Esophagus muscularis mucosa (tissue), 4 donors: ENCODE measurements at regions not wholly inside any gene's neighbourhood (a gene's known extent, or its start where the extent isn't known, plus 50 kb on each side); places are given as distances from the start of the nearest gene placed in this dataset.

Experiments used
- DNase-seq: peaks from one replicate; pipeline ENCODE4 v3.0.0-alpha.2; 2017; ENCODE audit errors: extremely low spot score
- H3K27ac ChIP-seq, 4 donors: fragments of 200-600 bp; sonication (generic); replicated peaks in 1 of 4; 1 replicate in 3 of 4; 2 replicates in 1 of 4; pipeline ENCODE4 v1.5.1; 2016 to 2019; ENCODE audit warnings: mild to moderate bottlenecking in 1 of 4
- H3K27me3 ChIP-seq, 4 donors: fragments of 200-600 bp; sonication (generic); one replicate each; pipeline versions ENCODE4 v1.5.1 to v1.6.0; 2016 to 2019
- H3K36me3 ChIP-seq, 4 donors: fragments of 200-600 bp; sonication (generic); one replicate each; pipeline ENCODE4 v1.5.1; 2016 to 2019
- H3K4me1 ChIP-seq, 4 donors: fragments of 200-600 bp; sonication (generic); one replicate each; pipeline ENCODE4 v1.5.1; 2016 to 2019
- H3K4me3 ChIP-seq, 4 donors: fragments of 200-600 bp; sonication (generic); 1 replicate in 2 of 4; 2 replicates in 2 of 4; pipeline ENCODE4 v1.5.1; 2016 to 2019; ENCODE audit warnings: mild to moderate bottlenecking in 4 of 4, moderate library complexity in 1 of 4
- H3K9me3 ChIP-seq, 4 donors: fragments of 200-600 bp; sonication (generic); 1 replicate in 3 of 4; 2 replicates in 1 of 4; pipeline ENCODE4 v1.5.1; 2016 to 2019
- CTCF ChIP-seq, 3 experiments: fragments of 200-600 bp in 2 of 3; fragments of 450-650 bp in 1 of 3; sonication (generic) in 2 of 3; IDR thresholded peaks; one replicate each; pipeline ENCODE4 v1.5.1; 2017 to 2019; ENCODE audit warnings: antibody characterized with exemption in 3 of 3, mild to moderate bottlenecking in 2 of 3, moderate library complexity in 1 of 3
- EP300 ChIP-seq: sonication (generic); formaldehyde crosslinking; IDR thresholded peaks from one replicate; pipeline ENCODE4 v1.6.1; 2017; ENCODE audit warnings: antibody characterized with exemption
- POLR2A ChIP-seq: fragments of 450-650 bp; IDR thresholded peaks from one replicate; pipeline ENCODE4 v1.6.1; 2017; ENCODE audit warnings: antibody characterized with exemption, moderate library complexity, mild to moderate bottlenecking, low read depth
- POLR2AphosphoS5 ChIP-seq, 2 donors: sonication (generic); formaldehyde crosslinking; IDR thresholded peaks; one replicate each; pipeline ENCODE4 v1.6.1; 2017; ENCODE audit warnings: antibody characterized with exemption in 2 of 2
- WGBS: methylation state at CpG from one replicate; pipeline ENCODE4 v1.1.5; 2018; 5-methylcytosine and 5-hydroxymethylcytosine counted together
- intact Hi-C: fragments of 100-400 bp; cut with DNase I; formaldehyde crosslinking; loops from one replicate; pipeline ENCODE4 v1.15.1; 2023

DNA sequence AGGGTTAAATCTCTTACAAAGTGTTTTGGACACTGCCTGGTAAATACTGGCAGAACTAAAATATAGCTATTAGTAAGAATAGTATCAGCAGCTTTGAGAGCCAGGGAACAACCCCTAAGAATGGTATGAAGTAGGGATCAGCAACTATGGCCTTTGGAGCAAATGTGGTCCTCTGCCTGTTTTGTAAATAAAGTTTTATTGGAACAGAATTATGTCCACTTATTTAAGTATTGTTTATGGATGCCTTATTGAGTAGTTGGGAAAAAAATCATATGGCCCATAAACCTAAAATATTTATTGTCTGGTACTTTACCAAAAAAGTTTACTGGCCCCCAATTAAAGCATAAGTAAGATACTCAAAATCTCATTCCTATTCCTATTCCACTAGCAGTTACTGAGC lies 182.2 kb downstream of the PALM2AKAP2 start:
- Histone ChIP-seq H3K36me3 (no peaks in the 10 kb centered on the region), H3K9me3 (no peaks in the 10 kb centered on the region), H3K27ac (no peak overlapping the region), H3K4me3 (no peak overlapping the region), H3K4me1 (peaks cover 0 to 4% (median 0%) of the 10 kb centered on the region in 4 donors), H3K27me3 (no peaks in the 10 kb centered on the region)
- no peak for DNase-seq
- TF ChIP-seq POLR2AphosphoS5 (IDR thresholded peaks at IDR 0.05) (no peak), EP300 (no peak), CTCF (IDR thresholded peaks at IDR 0.05) (no peak)
- intact Hi-C loops: no loop called here

DNA sequence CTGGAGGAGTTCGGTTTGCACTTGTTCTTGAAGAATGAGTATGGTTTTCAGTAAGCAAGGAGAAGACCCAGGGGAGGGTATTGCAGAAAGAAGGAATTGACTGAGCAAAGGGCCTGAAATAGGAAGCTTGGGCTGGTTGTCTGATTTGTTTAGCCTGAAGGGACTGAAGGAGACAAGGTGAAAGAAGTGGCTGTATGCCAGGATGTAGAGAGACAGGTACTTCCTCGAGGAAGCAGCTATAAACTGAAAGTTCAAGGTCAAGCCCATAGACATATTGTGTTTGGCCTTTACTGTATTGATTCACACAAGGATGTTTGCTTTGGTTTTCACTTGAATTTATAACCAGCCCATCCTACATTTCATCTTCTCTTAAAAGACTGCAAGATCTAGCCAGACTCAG lies 183.1 kb downstream of the PALM2AKAP2 start:
- intact Hi-C loops: no loop called here
- H3K9me3 ChIP-seq: no peaks in the 10 kb centered on the region
- 60% methylated on average over 2 of the region's 2 CpGs for WGBS
- TF ChIP-seq POLR2AphosphoS5 (IDR thresholded peaks at IDR 0.05): no peak
- TF ChIP-seq EP300: no peak
- TF ChIP-seq POLR2A: no peak
- no peak for TF ChIP-seq CTCF (IDR thresholded peaks at IDR 0.05)
- no peaks in the 10 kb centered on the region for H3K27me3 ChIP-seq
- H3K4me1 ChIP-seq: peaks cover 0 to 3% (median 0%) of the 10 kb centered on the region in 4 donors
- no peak for DNase-seq
- no peak overlapping the region for H3K27ac ChIP-seq
- H3K4me3 ChIP-seq: no peak overlapping the region
- no peaks in the 10 kb centered on the region for H3K36me3 ChIP-seq

DNA sequence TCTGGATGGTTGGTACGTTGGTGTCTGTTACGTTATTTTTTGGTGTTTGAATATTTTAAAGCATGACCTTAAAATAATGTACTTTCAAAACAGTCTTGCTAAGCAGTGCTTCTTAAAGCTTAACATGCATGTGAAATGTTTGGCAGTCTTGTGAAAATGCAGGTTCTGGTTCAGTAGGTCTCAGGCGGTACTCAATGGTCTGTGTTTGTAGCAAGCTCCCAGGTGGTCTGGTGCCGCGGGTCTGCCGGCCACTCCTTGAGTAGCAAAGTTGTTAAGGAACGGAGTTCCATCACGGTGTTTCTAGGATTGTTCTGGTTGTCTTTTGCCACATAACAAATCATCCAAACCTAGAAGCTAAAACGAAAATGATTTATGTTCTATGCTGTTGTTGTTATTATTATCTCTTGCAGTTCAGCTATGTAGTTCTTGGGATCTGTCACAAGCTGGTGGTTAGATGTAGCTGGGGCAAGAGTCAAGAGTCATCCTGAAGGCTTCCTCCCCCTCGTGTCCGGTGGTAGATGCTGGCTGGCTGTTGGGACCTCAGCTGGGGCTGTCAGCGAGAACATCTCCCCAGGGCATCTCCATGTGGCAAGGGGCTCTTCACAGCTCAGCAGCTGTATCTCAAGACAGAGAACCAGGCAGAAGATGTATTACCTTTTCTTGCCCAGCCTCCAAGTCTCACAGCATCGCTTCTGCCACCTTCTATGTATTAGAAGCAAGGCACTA lies 186.8 kb downstream of the PALM2AKAP2 start:
- WGBS: 85% methylated on average over 13 of the region's 13 CpGs
- TF ChIP-seq POLR2AphosphoS5 (IDR thresholded peaks at IDR 0.05): no peak
- no peak for TF ChIP-seq EP300
- no peak for TF ChIP-seq POLR2A
- TF ChIP-seq CTCF (IDR thresholded peaks at IDR 0.05): no peak
- DNase-seq: no peak
- no peak overlapping the region for H3K4me3 ChIP-seq
- H3K36me3 ChIP-seq: no peaks in the 10 kb centered on the region
- H3K9me3 ChIP-seq: no peaks in the 10 kb centered on the region
- no peaks in the 10 kb centered on the region for H3K27me3 ChIP-seq
- peaks cover 3 to 17% (median 15%) of the 10 kb centered on the region in 4 donors for H3K4me1 ChIP-seq
- intact Hi-C loops: no loop called here
- H3K27ac ChIP-seq: no peak overlapping the region

DNA sequence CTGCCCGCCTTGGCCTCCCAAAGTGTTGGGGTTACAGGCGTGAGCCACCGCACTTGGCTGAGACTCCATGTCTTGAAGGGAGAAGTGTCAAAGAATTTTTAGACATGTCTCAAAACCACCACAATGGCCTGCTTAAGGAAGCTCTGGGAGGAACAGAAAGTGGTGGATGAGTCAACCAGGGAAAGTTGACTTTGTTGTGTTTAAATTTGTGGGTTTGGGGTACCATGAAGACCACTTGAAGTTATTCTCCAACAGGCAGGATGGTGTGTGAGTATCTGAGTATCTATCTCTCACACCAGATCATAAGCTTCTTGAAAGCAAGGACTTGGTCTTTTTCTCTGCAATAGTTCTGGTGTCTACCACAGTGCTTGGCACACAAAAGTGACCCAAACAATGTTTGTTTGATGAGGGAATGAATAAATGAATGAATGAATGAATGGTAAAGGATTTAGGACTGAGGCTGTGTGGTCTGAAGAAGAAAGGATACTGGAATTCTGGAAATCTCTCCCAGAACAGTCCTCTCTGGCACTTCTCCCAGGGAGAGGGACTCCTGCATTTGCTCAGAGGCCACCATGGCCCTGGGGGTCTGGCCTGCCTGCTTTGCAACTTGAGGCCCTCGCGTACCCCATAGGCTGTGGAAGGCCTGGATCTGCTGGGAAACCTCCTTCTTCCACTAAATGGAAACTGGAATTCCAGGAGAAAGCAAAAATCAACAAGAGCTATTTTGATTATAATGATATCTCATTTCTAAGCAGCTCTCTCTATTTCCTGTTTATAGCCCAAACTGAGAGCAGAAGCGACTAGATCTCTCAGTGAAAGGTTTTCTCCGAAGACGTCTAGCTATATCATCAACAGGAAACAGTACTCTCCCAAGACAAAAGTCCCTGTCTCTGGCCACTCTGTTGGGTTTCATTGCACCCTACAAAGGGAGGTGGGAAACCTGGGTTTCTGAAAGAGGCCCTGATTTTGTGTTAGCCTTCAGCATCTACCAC lies 187.9 kb downstream of the PALM2AKAP2 start:
- Histone ChIP-seq H3K9me3 (no peaks in the 10 kb centered on the region), H3K4me1 (peaks cover 3 to 17% (median 15%) of the 10 kb centered on the region in 4 donors), H3K27me3 (no peaks in the 10 kb centered on the region), H3K4me3 (no peak overlapping the region), H3K27ac (no peak overlapping the region), H3K36me3 (no peaks in the 10 kb centered on the region)
- TF ChIP-seq CTCF (IDR thresholded peaks at IDR 0.05) (no peak), POLR2A (no peak), POLR2AphosphoS5 (IDR thresholded peaks at IDR 0.05) (no peak), EP300 (no peak)
- DNase-seq: no peak
- 87% methylated on average over 8 of the region's 8 CpGs for WGBS
- intact Hi-C loops: no loop called here
